Esophagus squamous epithelium (tissue), 5 donors: ENCODE measurements at regions not wholly inside any gene's neighbourhood (a gene's known extent, or its start where the extent isn't known, plus 50 kb on each side); places are given as distances from the start of the nearest gene placed in this dataset.
"Not testable (repeated sequence)": the region's sequence is repeated elsewhere in the genome, so short reads cannot be mapped to it uniquely, and the experiment has no call there.

ENCODE experiments used
- DNase-seq: peaks from one replicate; lab custom pipeline; 2025; lab: John Stamatoyannopoulos, UW
- H3K27ac ChIP-seq, 4 donors: fragments of 200-600 bp; sonication (generic); one replicate each; pipeline ENCODE4 v1.5.1; 2016 to 2019; ENCODE audit warnings: mild to moderate bottlenecking in 1 of 4
- H3K27me3 ChIP-seq, 4 donors: fragments of 200-600 bp; sonication (generic); 1 replicate in 3 of 4; 2 replicates in 1 of 4; pipeline versions ENCODE4 v1.5.1 to v1.6.0; 2017 to 2021; ENCODE audit warnings: antibody characterized with exemption in 1 of 4
- H3K36me3 ChIP-seq, 3 donors: fragments of 200-600 bp; sonication (generic); one replicate each; pipeline ENCODE4 v1.5.1; 2016 to 2019
- H3K4me1 ChIP-seq, 3 donors: fragments of 200-600 bp; sonication (generic); one replicate each; pipeline ENCODE4 v1.5.1; 2017 to 2019
- H3K4me3 ChIP-seq, 4 donors: fragments of 200-600 bp; sonication (generic); 1 replicate in 3 of 4; 2 replicates in 1 of 4; pipeline ENCODE4 v1.5.1; 2016 to 2019; ENCODE audit warnings: mild to moderate bottlenecking in 2 of 4, moderate library complexity in 1 of 4
- H3K9me3 ChIP-seq, 3 donors: fragments of 200-600 bp; sonication (generic); one replicate each; pipeline ENCODE4 v1.5.1; 2016 to 2019
- CTCF ChIP-seq, 6 experiments: fragments of 450-650 bp in 4 of 6; fragments of 200-600 bp in 2 of 6; sonication (generic) in 2 of 6; IDR thresholded peaks; one replicate each; pipeline ENCODE4 v1.5.1; 2016 to 2019; ENCODE audit warnings: antibody characterized with exemption in 6 of 6, mild to moderate bottlenecking in 4 of 6, moderate library complexity in 4 of 6
- POLR2A ChIP-seq, 4 donors: fragments of 450-650 bp; IDR thresholded peaks; one replicate each; pipeline ENCODE4 v1.6.1; 2017; ENCODE audit warnings: antibody characterized with exemption in 4 of 4, mild to moderate bottlenecking in 4 of 4, moderate library complexity in 3 of 4
- WGBS, 2 donors: methylation state at CpG; one replicate each; pipeline ENCODE4 v1.1.5; 2018; 5-methylcytosine and 5-hydroxymethylcytosine counted together
- intact Hi-C: fragments of 100-400 bp; cut with DNase I; formaldehyde crosslinking; loops from one replicate; pipeline ENCODE4 v1.15.0; 2022
- donor health status: DM: yes; HTN: yes; CAD: no.

DNA sequence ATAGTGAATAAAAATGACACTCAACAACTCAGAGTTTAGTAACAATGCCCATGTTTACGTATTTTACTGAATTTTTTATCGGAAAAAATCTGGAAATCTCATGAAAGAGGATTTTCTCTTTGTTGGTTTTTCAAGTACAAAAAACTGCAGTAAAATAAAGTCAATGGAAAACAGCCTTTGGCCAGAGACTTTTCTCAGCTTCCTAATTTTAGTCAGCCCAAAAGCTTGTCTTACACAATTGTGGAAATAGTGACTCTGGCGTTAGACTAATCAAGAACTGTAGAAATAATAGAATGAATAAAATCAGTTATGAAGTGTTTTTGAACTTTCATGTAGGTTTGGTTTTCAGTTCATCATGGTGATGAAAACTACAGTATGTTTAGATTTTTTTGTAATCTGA, 234.7 kb downstream of the DKK2 start:
- no peak for DNase-seq
- intact Hi-C loops = no loop called here
- WGBS, 2 donors = 69 to 76% methylated on average over 3 of the region's 3 CpGs
- H3K4me3 ChIP-seq = no peak overlapping the region
- H3K27ac ChIP-seq = no peak overlapping the region
- no peaks in the 10 kb centered on the region for H3K9me3 ChIP-seq
- H3K36me3 ChIP-seq = no peaks in the 10 kb centered on the region
- H3K4me1 ChIP-seq = no peaks in the 10 kb centered on the region
- no peak for TF ChIP-seq CTCF (IDR thresholded peaks at IDR 0.05)
- no peak for TF ChIP-seq POLR2A (IDR thresholded peaks at IDR 0.05)
- no peaks in the 10 kb centered on the region for H3K27me3 ChIP-seq

DNA sequence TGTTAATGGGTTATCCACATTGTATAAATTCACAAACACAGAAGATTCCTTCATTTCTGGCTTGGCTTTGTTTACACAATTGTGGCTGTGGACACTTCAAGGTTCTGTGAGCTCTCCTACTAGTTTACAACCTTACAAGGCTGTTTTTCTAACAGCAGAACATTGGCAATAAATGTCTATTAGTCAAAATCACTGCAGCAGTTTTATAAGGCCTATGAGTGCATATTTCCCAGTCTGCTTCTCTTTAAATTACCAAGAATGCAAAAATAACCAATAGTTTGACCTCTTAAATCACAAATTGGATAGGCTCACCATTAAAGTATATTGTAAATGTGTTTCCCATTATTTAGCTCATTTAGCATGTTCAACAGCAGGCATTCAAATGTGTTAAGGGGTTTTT, 239.2 kb downstream of the DKK2 start:
- Histone ChIP-seq H3K9me3 (no peaks in the 10 kb centered on the region), H3K4me3 (no peak overlapping the region), H3K4me1 (no peaks in the 10 kb centered on the region), H3K27ac (no peak overlapping the region), H3K36me3 (no peaks in the 10 kb centered on the region), H3K27me3 (no peaks in the 10 kb centered on the region)
- intact Hi-C loops = no loop called here
- no peak for DNase-seq
- no peak for TF ChIP-seq CTCF (IDR thresholded peaks at IDR 0.05)
- TF ChIP-seq POLR2A (IDR thresholded peaks at IDR 0.05) = no peak

- no peaks in the 10 kb centered on the region for H3K27me3 ChIP-seq
- TF ChIP-seq POLR2A (IDR thresholded peaks at IDR 0.05) = no peak
- no peak for TF ChIP-seq CTCF (IDR thresholded peaks at IDR 0.05)
- H3K36me3 ChIP-seq = no peaks in the 10 kb centered on the region
- H3K4me3 ChIP-seq = no peak overlapping the region
- intact Hi-C loops = no loop called here
- H3K4me1 ChIP-seq = no peaks in the 10 kb centered on the region
- H3K9me3 ChIP-seq = no peaks in the 10 kb centered on the region
- H3K27ac ChIP-seq = no peak overlapping the region
- DNase-seq = no peak
- 45 to 68% methylated on average over 1 of the region's 1 CpG for WGBS, 2 donors
Measured at GRCh38 chr4:106795326-106795725, 240.8 kb downstream of the DKK2 start.

GRCh38 chr4:106793933-106794332, 242.2 kb downstream of the DKK2 start:
- no peak for TF ChIP-seq CTCF (IDR thresholded peaks at IDR 0.05)
- TF ChIP-seq POLR2A (IDR thresholded peaks at IDR 0.05) = no peak
- DNase-seq = no peak
- H3K4me1 ChIP-seq = no peaks in the 10 kb centered on the region
- H3K36me3 ChIP-seq = no peaks in the 10 kb centered on the region
- intact Hi-C loops = no loop called here
- H3K27me3 ChIP-seq = no peaks in the 10 kb centered on the region
- H3K4me3 ChIP-seq = no peak overlapping the region
- H3K9me3 ChIP-seq = no peaks in the 10 kb centered on the region
- H3K27ac ChIP-seq = no peak overlapping the region

DNA sequence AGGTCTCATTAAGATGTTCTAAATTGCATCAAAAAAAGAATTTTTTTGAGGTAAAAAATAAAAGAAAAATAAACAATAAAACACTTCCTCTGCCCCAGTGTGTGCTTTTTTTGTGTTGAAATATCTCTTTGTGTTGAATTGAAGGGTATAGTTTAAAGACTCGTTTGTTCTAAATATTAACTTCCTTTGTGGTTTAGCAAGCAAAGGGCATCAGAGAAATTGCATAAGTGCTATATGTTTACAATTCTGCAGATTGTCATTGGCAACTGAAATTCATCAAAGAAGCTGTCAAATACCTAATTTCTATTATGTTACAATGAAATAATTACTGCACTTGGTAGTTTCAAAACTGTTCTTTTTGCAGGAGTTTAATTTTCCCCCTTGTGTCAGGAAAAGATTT, 260.5 kb downstream of the DKK2 start:
- Histone ChIP-seq H3K4me3 (no peak overlapping the region), H3K27me3 (no peaks in the 10 kb centered on the region), H3K9me3 (no peaks in the 10 kb centered on the region), H3K4me1 (no peaks in the 10 kb centered on the region), H3K27ac (no peak overlapping the region), H3K36me3 (no peaks in the 10 kb centered on the region)
- WGBS, 2 donors = 7 to 8% methylated on average over 1 of the region's 1 CpG
- no peak for DNase-seq
- intact Hi-C loops = no loop called here
- no peak for TF ChIP-seq CTCF (IDR thresholded peaks at IDR 0.05)
- no peak for TF ChIP-seq POLR2A (IDR thresholded peaks at IDR 0.05)

DNA sequence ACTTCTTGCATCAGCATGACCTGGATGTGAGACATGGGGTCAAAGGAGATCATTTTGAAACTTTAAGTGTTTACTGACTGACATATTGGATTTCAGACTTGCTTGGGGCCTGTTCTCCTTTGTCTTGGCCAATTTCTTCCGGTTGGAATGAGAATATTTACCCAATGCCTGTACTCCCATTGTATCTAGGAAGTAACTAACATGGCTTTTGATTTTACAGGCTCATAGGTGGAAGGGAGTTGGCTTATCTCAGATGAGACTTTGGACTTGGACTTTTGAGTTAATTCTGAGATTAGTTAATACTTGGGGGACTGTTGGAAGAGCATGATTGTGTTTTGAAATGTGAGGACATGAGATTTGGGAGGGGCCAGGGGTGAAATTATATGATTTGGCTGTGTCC, 262.1 kb downstream of the DKK2 start:
- DNase-seq, H3K27me3 ChIP-seq, H3K27ac ChIP-seq, intact Hi-C loops, H3K4me3 ChIP-seq, H3K9me3 ChIP-seq, H3K4me1 ChIP-seq, H3K36me3 ChIP-seq: not testable (repeated sequence)
- 40 to 62% methylated on average over 1 of the region's 1 CpG for WGBS, 2 donors
